Left lung (tissue), 4 donors: ENCODE measurements at regions not wholly inside any gene's neighbourhood (a gene's known extent, or its start where the extent isn't known, plus 50 kb on each side); places are given as distances from the start of the nearest gene placed in this dataset.

Experiments
- ATAC-seq: fragments of 200-7000 bp; cut with Tn5 transposase; one replicate; pipeline ENCODE4 v1.9.1; 2020; ENCODE audit warnings: moderate library complexity
- DNase-seq, 4 donors: peaks; one replicate each; pipeline ENCODE4 v3.0.0-alpha.2; 2013 to 2020
- H3K27ac ChIP-seq, 2 donors: fragments of 200-600 bp; sonication (generic) in 1 of 2; one replicate each; pipeline versions ENCODE4 v1.5.0 to v1.8.0; 2020 to 2021
- H3K27me3 ChIP-seq, 2 donors: fragments of 200-600 bp; sonication (generic) in 1 of 2; one replicate each; pipeline versions ENCODE4 v1.5.0 to v1.8.0; 2020 to 2021
- H3K36me3 ChIP-seq, 2 donors: fragments of 200-600 bp; sonication (generic) in 1 of 2; one replicate each; pipeline versions ENCODE4 v1.5.0 to v1.8.0; 2020 to 2021
- H3K4me1 ChIP-seq, 2 donors: fragments of 200-600 bp; one replicate each; pipeline ENCODE4 v1.8.0; 2021
- H3K4me3 ChIP-seq, 2 donors: fragments of 200-600 bp; sonication (generic) in 1 of 2; one replicate each; pipeline versions ENCODE4 v1.5.0 to v1.8.0; 2020 to 2021; ENCODE audit warnings: mild to moderate bottlenecking in 1 of 2
- H3K9me3 ChIP-seq, 2 donors: fragments of 200-600 bp; sonication (generic) in 1 of 2; one replicate each; pipeline versions ENCODE4 v1.5.0 to v1.8.0; 2020 to 2021
- intact Hi-C, 2 donors: fragments of 100-400 bp; cut with DNase I; formaldehyde crosslinking; loops; one replicate each; pipeline versions ENCODE4 v1.11.2 to v1.14.2; 2022
- TF ChIP-seq, protein P1 (sequence below), 2 donors: fragments of 200-600 bp; sonication (generic) in 1 of 2; IDR thresholded peaks; one replicate each; pipeline versions ENCODE4 v1.5.0 to v1.8.0; 2021; ENCODE audit warnings: antibody characterized with exemption in 2 of 2
- donor health status: DM: no; HTN: yes; CAD: no.
- donor health status: DM: no; HTN: no; CAD: no.

- H3K4me1 ChIP-seq: no peaks in the 10 kb centered on the region
- H3K36me3 ChIP-seq: no peaks in the 10 kb centered on the region
- ATAC-seq: no peak
- no peak for DNase-seq
- TF ChIP-seq, protein P1, sequence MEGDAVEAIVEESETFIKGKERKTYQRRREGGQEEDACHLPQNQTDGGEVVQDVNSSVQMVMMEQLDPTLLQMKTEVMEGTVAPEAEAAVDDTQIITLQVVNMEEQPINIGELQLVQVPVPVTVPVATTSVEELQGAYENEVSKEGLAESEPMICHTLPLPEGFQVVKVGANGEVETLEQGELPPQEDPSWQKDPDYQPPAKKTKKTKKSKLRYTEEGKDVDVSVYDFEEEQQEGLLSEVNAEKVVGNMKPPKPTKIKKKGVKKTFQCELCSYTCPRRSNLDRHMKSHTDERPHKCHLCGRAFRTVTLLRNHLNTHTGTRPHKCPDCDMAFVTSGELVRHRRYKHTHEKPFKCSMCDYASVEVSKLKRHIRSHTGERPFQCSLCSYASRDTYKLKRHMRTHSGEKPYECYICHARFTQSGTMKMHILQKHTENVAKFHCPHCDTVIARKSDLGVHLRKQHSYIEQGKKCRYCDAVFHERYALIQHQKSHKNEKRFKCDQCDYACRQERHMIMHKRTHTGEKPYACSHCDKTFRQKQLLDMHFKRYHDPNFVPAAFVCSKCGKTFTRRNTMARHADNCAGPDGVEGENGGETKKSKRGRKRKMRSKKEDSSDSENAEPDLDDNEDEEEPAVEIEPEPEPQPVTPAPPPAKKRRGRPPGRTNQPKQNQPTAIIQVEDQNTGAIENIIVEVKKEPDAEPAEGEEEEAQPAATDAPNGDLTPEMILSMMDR (IDR thresholded peaks at IDR 0.05): no peak
- peaks cover 0 to 2% of the 10 kb centered on the region in 2 donors for H3K9me3 ChIP-seq
- intact Hi-C loops: loop anchor here in 1 of 2 donors (10.0 kb wide), 1 partner anchor 390 kb away; no protein-coding TSS in a partner anchor
- no peak overlapping the region for H3K27ac ChIP-seq
- no peaks in the 10 kb centered on the region for H3K27me3 ChIP-seq
- H3K4me3 ChIP-seq: no peak overlapping the region
Measured at GRCh38 chr1:198075296-198075695, 81.5 kb upstream of the NEK7 start.

GRCh38 chr1:198079432-198079951 is 77.3 kb upstream of the NEK7 start:
- intact Hi-C loops: loop anchor here in 1 of 2 donors (10.0 kb wide), 1 partner anchor 385 kb away; no protein-coding TSS in a partner anchor
- no peaks in the 10 kb centered on the region for H3K4me1 ChIP-seq
- ATAC-seq (no peak), DNase-seq (no peak)
- H3K9me3 ChIP-seq: peaks cover 0 to 2% of the 10 kb centered on the region in 2 donors
- H3K27ac ChIP-seq: no peak overlapping the region
- TF ChIP-seq, protein P1 (IDR thresholded peaks at IDR 0.05): no peak
- H3K4me3 ChIP-seq: no peak overlapping the region
- H3K27me3 ChIP-seq: no peaks in the 10 kb centered on the region
- no peaks in the 10 kb centered on the region for H3K36me3 ChIP-seq

DNA sequence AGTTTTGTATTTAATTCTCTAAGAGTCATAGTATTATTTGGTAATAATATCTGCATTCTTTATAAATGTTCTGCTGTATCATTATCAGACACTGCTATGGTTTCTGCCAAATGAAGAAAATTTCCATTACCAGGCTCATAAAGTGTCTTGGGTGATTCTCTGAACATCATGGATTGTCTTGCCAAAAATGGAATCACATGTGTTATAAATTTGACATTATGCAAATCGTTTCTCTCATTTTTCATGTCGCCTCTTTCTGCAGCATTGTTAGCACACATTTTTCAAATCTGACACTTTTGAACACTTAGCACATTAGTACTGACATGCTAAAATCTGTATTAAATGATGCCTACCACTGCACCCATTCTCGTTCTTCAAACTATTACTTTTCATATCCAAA is 74.2 kb upstream of the NEK7 start:
- TF ChIP-seq, protein P1 (IDR thresholded peaks at IDR 0.05): no peak
- Histone ChIP-seq H3K9me3 (peaks cover 0 to 2% of the 10 kb centered on the region in 2 donors), H3K27ac (no peak overlapping the region), H3K27me3 (no peaks in the 10 kb centered on the region), H3K36me3 (no peaks in the 10 kb centered on the region), H3K4me3 (no peak overlapping the region), H3K4me1 (no peaks in the 10 kb centered on the region)
- no peak for ATAC-seq
- DNase-seq: no peak
- intact Hi-C loops: loop anchor here in 1 of 2 donors (10.0 kb wide), 1 partner anchor 272 kb away; no protein-coding TSS in a partner anchor

GRCh38 chr1:198083549-198083948 is 73.2 kb upstream of the NEK7 start:
- peaks cover 0 to under 1% of the 10 kb centered on the region in 2 donors for H3K9me3 ChIP-seq
- H3K4me3 ChIP-seq: no peak overlapping the region
- TF ChIP-seq, protein P1 (IDR thresholded peaks at IDR 0.05): no peak
- H3K27me3 ChIP-seq: no peaks in the 10 kb centered on the region
- intact Hi-C loops: loop anchor here in 1 of 2 donors (10.0 kb wide), 1 partner anchor 271 kb away; no protein-coding TSS in a partner anchor
- DNase-seq (no peak), ATAC-seq (no peak)
- H3K27ac ChIP-seq: no peak overlapping the region
- H3K4me1 ChIP-seq: peaks cover 0 to 8% of the 10 kb centered on the region in 2 donors
- H3K36me3 ChIP-seq: no peaks in the 10 kb centered on the region

DNA sequence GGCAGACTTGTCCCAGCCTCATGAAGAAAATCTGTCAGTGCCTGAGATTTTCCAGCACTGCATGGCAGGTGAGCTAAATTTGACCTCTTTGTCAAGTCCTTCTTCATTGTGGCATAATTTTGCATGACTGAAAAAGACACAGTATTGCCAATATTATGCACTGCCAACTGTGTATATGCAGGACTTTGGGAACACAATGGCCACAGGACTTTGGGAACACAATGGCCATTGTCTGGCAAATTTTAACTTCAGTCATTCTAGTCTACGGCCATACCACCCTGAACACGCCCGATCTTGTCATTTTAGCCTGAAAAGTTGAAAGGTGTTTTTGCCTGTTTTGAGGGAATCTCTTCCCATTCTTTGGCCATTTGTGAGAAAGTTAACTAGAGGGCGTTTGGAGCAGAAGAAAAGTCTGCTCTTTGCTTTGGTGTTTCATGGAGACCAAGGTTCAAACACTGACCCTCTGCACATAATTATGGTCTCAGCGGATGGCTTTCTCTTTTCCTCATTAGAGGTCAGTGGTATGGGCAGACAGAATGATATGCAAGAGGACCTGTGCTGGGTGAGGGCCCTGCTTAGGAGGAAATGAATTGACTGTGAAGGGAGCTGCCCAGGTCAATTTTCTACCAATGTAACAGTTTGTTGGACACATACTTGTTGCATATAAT is 72.4 kb upstream of the NEK7 start:
- DNase-seq (no peak), ATAC-seq (no peak)
- H3K4me1 ChIP-seq: peaks cover 0 to 8% of the 10 kb centered on the region in 2 donors
- H3K27me3 ChIP-seq: no peaks in the 10 kb centered on the region
- H3K9me3 ChIP-seq: no peaks in the 10 kb centered on the region
- intact Hi-C loops: loop anchor here in 1 of 2 donors (10.0 kb wide), 1 partner anchor 270 kb away; no protein-coding TSS in a partner anchor
- TF ChIP-seq, protein P1 (IDR thresholded peaks at IDR 0.05): no peak
- no peak overlapping the region for H3K27ac ChIP-seq
- no peaks in the 10 kb centered on the region for H3K36me3 ChIP-seq
- no peak overlapping the region for H3K4me3 ChIP-seq
